ENCODE measurements at regions not wholly inside any gene's neighbourhood (a gene's known extent, or its start where the extent isn't known, plus 50 kb on each side); places are given as distances from the start of the nearest gene placed in this dataset.

GRCh38 chr1:232386294-232386693 lies 243.6 kb downstream of the SIPA1L2 start:
- intact Hi-C loops (cut with DNase I): no loop called here
- whole genome bisulfite sequencing: 81% methylated on average over 9 of the region's 9 CpGs
- Histone ChIP-seq H3K9me3 (no peaks in the 10 kb centered on the region), H3K36me3 (no peaks in the 10 kb centered on the region), H3K4me1 (no peaks in the 10 kb centered on the region), H3K27ac (replicated peaks in 1 of 4) (no peak overlapping the region), H3K27me3 (no peaks in the 10 kb centered on the region), H3K4me3 (no peak overlapping the region)
- no peak for DNase-seq (ENCODE audit: extremely low spot score)
- TF ChIP-seq, protein P1, sequence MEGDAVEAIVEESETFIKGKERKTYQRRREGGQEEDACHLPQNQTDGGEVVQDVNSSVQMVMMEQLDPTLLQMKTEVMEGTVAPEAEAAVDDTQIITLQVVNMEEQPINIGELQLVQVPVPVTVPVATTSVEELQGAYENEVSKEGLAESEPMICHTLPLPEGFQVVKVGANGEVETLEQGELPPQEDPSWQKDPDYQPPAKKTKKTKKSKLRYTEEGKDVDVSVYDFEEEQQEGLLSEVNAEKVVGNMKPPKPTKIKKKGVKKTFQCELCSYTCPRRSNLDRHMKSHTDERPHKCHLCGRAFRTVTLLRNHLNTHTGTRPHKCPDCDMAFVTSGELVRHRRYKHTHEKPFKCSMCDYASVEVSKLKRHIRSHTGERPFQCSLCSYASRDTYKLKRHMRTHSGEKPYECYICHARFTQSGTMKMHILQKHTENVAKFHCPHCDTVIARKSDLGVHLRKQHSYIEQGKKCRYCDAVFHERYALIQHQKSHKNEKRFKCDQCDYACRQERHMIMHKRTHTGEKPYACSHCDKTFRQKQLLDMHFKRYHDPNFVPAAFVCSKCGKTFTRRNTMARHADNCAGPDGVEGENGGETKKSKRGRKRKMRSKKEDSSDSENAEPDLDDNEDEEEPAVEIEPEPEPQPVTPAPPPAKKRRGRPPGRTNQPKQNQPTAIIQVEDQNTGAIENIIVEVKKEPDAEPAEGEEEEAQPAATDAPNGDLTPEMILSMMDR (IDR thresholded peaks at IDR 0.05): no peak
- TF ChIP-seq POLR2A (IDR thresholded peaks at IDR 0.05; ENCODE audit: low read depth) (no peak), POLR2AphosphoS5 (IDR thresholded peaks at IDR 0.05) (no peak), EP300 (IDR thresholded peaks at IDR 0.05) (no peak)

DNA sequence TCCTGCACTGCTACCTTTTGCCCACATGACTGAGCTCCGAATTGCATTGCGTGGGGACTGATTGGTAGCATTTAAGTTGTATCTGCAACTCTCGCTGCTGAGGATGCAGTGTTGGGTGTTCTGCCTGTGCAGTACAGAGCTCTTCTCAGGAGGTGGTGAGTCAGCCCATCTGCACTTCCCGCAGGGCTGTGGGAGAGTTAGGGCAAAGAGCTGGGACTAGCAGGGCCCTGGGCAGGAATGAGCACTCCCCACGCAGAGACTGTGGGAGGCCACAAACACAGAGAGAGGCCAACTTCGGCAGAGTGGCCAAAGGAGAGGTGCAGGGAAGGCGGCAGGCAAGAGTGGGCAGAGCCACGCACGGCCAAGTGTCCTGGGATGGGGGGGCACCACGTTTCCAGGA lies 244.7 kb downstream of the SIPA1L2 start:
- WGBS: 81% methylated on average over 6 of the region's 10 CpGs
- Histone ChIP-seq H3K9me3 (no peaks in the 10 kb centered on the region), H3K27ac (replicated peaks in 1 of 4) (no peak overlapping the region), H3K4me1 (no peaks in the 10 kb centered on the region), H3K36me3 (no peaks in the 10 kb centered on the region), H3K4me3 (no peak overlapping the region), H3K27me3 (no peaks in the 10 kb centered on the region)
- TF ChIP-seq, protein P1 (IDR thresholded peaks at IDR 0.05): no peak
- TF ChIP-seq POLR2A (IDR thresholded peaks at IDR 0.05; ENCODE audit: low read depth) (no peak), POLR2AphosphoS5 (IDR thresholded peaks at IDR 0.05) (no peak)
- intact Hi-C loops (cut with DNase I): no loop called here
- DNase-seq (ENCODE audit: extremely low spot score): no peak

GRCh38 chr1:232384171-232384883 lies 245.6 kb downstream of the SIPA1L2 start:
- H3K4me1 ChIP-seq: peaks cover 0 to under 1% (median 0%) of the 10 kb centered on the region in 4 donors
- no peak for DNase-seq (ENCODE audit: extremely low spot score)
- no peak for TF ChIP-seq EP300 (IDR thresholded peaks at IDR 0.05)
- TF ChIP-seq POLR2A (IDR thresholded peaks at IDR 0.05; ENCODE audit: low read depth): no peak
- no peak for TF ChIP-seq POLR2AphosphoS5 (IDR thresholded peaks at IDR 0.05)
- TF ChIP-seq, protein P1 (IDR thresholded peaks at IDR 0.05): no peak
- no peaks in the 10 kb centered on the region for H3K9me3 ChIP-seq
- H3K36me3 ChIP-seq: no peaks in the 10 kb centered on the region
- H3K4me3 ChIP-seq: no peak overlapping the region
- 75% methylated on average over 4 of the region's 4 CpGs for WGBS
- intact Hi-C loops (cut with DNase I): no loop called here
- H3K27ac ChIP-seq (replicated peaks in 1 of 4): no peak overlapping the region
- H3K27me3 ChIP-seq: no peaks in the 10 kb centered on the region

DNA sequence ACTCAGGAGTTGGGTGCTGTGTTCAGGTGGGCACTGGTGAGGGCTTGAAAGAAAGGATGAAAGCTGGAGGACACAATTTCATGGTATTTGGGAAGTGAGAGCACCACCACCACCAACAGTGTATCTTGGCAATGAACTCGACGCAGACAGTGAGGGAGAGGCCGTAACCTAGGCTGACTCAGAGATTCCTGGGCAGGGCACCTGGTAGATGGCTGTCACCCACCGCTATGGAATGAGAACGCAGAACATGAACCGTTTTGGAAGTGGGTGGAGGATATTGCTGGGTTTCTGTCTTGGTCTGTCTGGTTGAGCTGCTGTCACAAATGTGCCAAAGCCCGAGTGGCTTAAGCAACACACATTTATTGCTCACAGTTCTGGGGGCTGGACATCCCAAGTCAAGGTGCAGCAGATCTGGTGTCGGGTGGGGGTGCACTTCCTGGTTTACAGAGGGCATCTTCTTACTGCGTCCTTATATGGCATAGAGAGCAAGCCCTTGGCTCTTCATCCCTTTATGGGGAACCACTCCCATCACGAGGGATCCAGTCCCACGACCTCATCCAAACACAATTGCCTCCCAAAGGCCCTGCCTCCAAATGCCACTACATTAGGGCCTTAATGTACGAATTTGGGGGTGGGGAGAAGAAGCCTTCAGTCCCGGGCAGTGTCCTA lies 246.3 kb downstream of the SIPA1L2 start:
- intact Hi-C loops (cut with DNase I): no loop called here
- H3K9me3 ChIP-seq: no peaks in the 10 kb centered on the region
- H3K4me3 ChIP-seq: no peak overlapping the region
- no peaks in the 10 kb centered on the region for H3K27me3 ChIP-seq
- no peak for TF ChIP-seq POLR2AphosphoS5 (IDR thresholded peaks at IDR 0.05)
- TF ChIP-seq EP300 (IDR thresholded peaks at IDR 0.05): no peak
- TF ChIP-seq, protein P1 (IDR thresholded peaks at IDR 0.05): no peak
- no peak for TF ChIP-seq POLR2A (IDR thresholded peaks at IDR 0.05; ENCODE audit: low read depth)
- peaks cover under 1 to 8% (median 6%) of the 10 kb centered on the region in 4 donors for H3K4me1 ChIP-seq
- 92% methylated on average over 13 of the region's 13 CpGs for WGBS
- H3K36me3 ChIP-seq: no peaks in the 10 kb centered on the region
- no peak for DNase-seq (ENCODE audit: extremely low spot score)
- H3K27ac ChIP-seq (replicated peaks in 1 of 4): no peak overlapping the region

Measured in esophagus muscularis mucosa (tissue), 4 donors.